KMS-11 (cell line): ENCODE measurements at regions not wholly inside any gene's neighbourhood (a gene's known extent, or its start where the extent isn't known, plus 50 kb on each side); places are given as distances from the start of the nearest gene placed in this dataset.

Source experiments
- H2AFZ ChIP-seq: fragments of 200-600 bp; sonication (generic); 2 replicates; pipeline ENCODE4 v1.6.1; 2016; ENCODE audit warnings: antibody characterized with exemption, mixed run types, low read depth
- H3K27ac ChIP-seq: fragments of 200-600 bp; sonication (generic); 2 replicates; pipeline ENCODE4 v1.6.1; 2016; ENCODE audit warnings: mild to moderate bottlenecking, mixed run types
- H3K27me3 ChIP-seq: fragments of 200-600 bp; sonication (generic); 2 replicates; pipeline ENCODE4 v1.6.1; 2017; ENCODE audit warnings: mild to moderate bottlenecking, low read depth, mixed run types, moderate library complexity; ENCODE audit not compliant: insufficient read depth
- H3K36me3 ChIP-seq: fragments of 200-600 bp; sonication (generic); 2 replicates; pipeline ENCODE4 v1.6.1; 2017; ENCODE audit warnings: mild to moderate bottlenecking, mixed run types; ENCODE audit not compliant: insufficient read depth
- H3K4me1 ChIP-seq: fragments of 200-600 bp; sonication (generic); 2 replicates; pipeline ENCODE4 v1.6.1; 2016; ENCODE audit warnings: mild to moderate bottlenecking, low read depth, mixed run types; ENCODE audit not compliant: poor library complexity, severe bottlenecking
- H3K4me2 ChIP-seq: fragments of 200-600 bp; sonication (generic); 2 replicates; pipeline ENCODE4 v1.7.0; 2016; ENCODE audit warnings: mild to moderate bottlenecking, mixed run types
- H3K4me3 ChIP-seq: fragments of 200-600 bp; sonication (generic); IDR thresholded peaks from 2 replicates; pipeline ENCODE4 v1.6.1; 2017; ENCODE audit warnings: low read depth, low read length, mixed read lengths; ENCODE audit not compliant: insufficient read depth
- H3K79me2 ChIP-seq: fragments of 200-600 bp; sonication (generic); 2 replicates; pipeline ENCODE4 v1.6.1; 2016; ENCODE audit warnings: low read depth, mixed run types; ENCODE audit not compliant: insufficient read depth
- H3K9ac ChIP-seq: fragments of 200-600 bp; sonication (generic); 2 replicates; pipeline ENCODE4 v1.6.1; 2016; ENCODE audit warnings: mild to moderate bottlenecking, mixed run types
- H4K20me1 ChIP-seq: fragments of 200-600 bp; sonication (generic); 2 replicates; pipeline ENCODE4 v1.6.1; 2016; ENCODE audit warnings: mild to moderate bottlenecking, mixed run types; ENCODE audit not compliant: insufficient read depth
- CTCF ChIP-seq: fragments of 200-600 bp; sonication (generic); conservative IDR thresholded peaks from 2 replicates; pipeline ENCODE4 v1.6.1; 2017; ENCODE audit warnings: low read depth, mild to moderate bottlenecking, antibody characterized with exemption, low read length, moderate library complexity, mixed read lengths

- no peak overlapping the region for H3K4me3 ChIP-seq
- H3K27ac ChIP-seq, result no peak overlapping the region
- no peaks in the 10 kb centered on the region for H3K4me1 ChIP-seq
- no peak overlapping the region for H3K4me2 ChIP-seq
- no peaks in the 10 kb centered on the region for H3K79me2 ChIP-seq
- H3K9ac ChIP-seq, result no peak overlapping the region
- H3K36me3 ChIP-seq, result no peaks in the 10 kb centered on the region
- no peaks in the 10 kb centered on the region for H4K20me1 ChIP-seq
- no peak overlapping the region for H2AFZ ChIP-seq
- no peaks in the 10 kb centered on the region for H3K27me3 ChIP-seq
- no peak for TF ChIP-seq CTCF
Measured at GRCh38 chr21:27045281-27045985, 78.5 kb upstream of the ADAMTS5 start.

- Histone ChIP-seq H3K4me3 (no peak overlapping the region), H3K4me1 (no peaks in the 10 kb centered on the region), H3K27ac (no peak overlapping the region), H2AFZ (no peak overlapping the region), H3K36me3 (no peaks in the 10 kb centered on the region), H3K4me2 (no peak overlapping the region), H3K79me2 (no peaks in the 10 kb centered on the region), H3K9ac (no peak overlapping the region), H3K27me3 (no peaks in the 10 kb centered on the region), H4K20me1 (no peaks in the 10 kb centered on the region)
- no peak for TF ChIP-seq CTCF
Measured at GRCh38 chr21:27043377-27043776, 76.5 kb upstream of the ADAMTS5 start.

- no peak overlapping the region for H3K4me3 ChIP-seq
- no peak overlapping the region for H2AFZ ChIP-seq
- TF ChIP-seq CTCF, result no peak
- no peaks in the 10 kb centered on the region for H3K27me3 ChIP-seq
- H3K36me3 ChIP-seq, result no peaks in the 10 kb centered on the region
- no peak overlapping the region for H3K27ac ChIP-seq
- H3K9ac ChIP-seq, result no peak overlapping the region
- H3K4me2 ChIP-seq, result no peak overlapping the region
- no peaks in the 10 kb centered on the region for H3K4me1 ChIP-seq
- H3K79me2 ChIP-seq, result no peaks in the 10 kb centered on the region
- H4K20me1 ChIP-seq, result no peaks in the 10 kb centered on the region
Measured at GRCh38 chr21:27040738-27041469, 74.0 kb upstream of the ADAMTS5 start.

- no peak overlapping the region for H2AFZ ChIP-seq
Measured at GRCh38 chr21:27036736-27037301, 69.9 kb upstream of the ADAMTS5 start.

More at GRCh38 chr21:27036736-27037301, 69.9 kb upstream of the ADAMTS5 start:
- no peaks in the 10 kb centered on the region for H3K36me3 ChIP-seq
- H3K4me2 ChIP-seq, result no peak overlapping the region
- no peak overlapping the region for H3K4me3 ChIP-seq
- no peaks in the 10 kb centered on the region for H3K79me2 ChIP-seq
- no peaks in the 10 kb centered on the region for H3K27me3 ChIP-seq
- no peaks in the 10 kb centered on the region for H4K20me1 ChIP-seq
- no peak overlapping the region for H3K9ac ChIP-seq
- no peak overlapping the region for H3K27ac ChIP-seq
- no peak for TF ChIP-seq CTCF
- no peaks in the 10 kb centered on the region for H3K4me1 ChIP-seq
